H1 (cell line): ENCODE measurements at regions not wholly inside any gene's neighbourhood (a gene's known extent, or its start where the extent isn't known, plus 50 kb on each side); places are given as distances from the start of the nearest gene placed in this dataset.

Experiments
- CTCF ChIA-PET: fragments of 300-600 bp; sonication (Branson Sonifier 250); formaldehyde crosslinking; loops from one replicate; lab custom pipeline; 2021; ENCODE audit not compliant: partially characterized antibody; lab: Charles Lee
- POLR2A ChIA-PET: fragments of 300-600 bp; sonication (Branson Sonifier 250); formaldehyde crosslinking; loops from one replicate; lab custom pipeline; 2021; ENCODE audit warnings: inconsistent platforms; ENCODE audit not compliant: partially characterized antibody; lab: Charles Lee
- DNase-seq, 2 experiments: peaks; one replicate each; pipeline versions ENCODE4 v3.0.0 to v3.0.0-alpha.2; 2010 to 2022; ENCODE audit warnings: low spot score in 2 of 2, low read depth in 1 of 2, mixed read lengths in 1 of 2
- FAIRE-seq: peaks from 2 replicates; lab custom pipeline; 2011; peaks lifted over from hg19 to GRCh38; lab: Jason Lieb, UNC
- H2AFZ ChIP-seq: 2 replicates; pipeline ENCODE4 v1.8.1; 2012; ENCODE audit warnings: low read length, inconsistent platforms
- H2AK5ac ChIP-seq: 2 replicates; pipeline ENCODE4 v1.6.1; 2013; ENCODE audit warnings: low read depth, low read length
- H2BK120ac ChIP-seq: replicated peaks from 2 replicates; pipeline ENCODE3; 2013; ENCODE audit warnings: low read depth, low read length, inconsistent platforms
- H2BK12ac ChIP-seq: 2 replicates; pipeline ENCODE4 v1.6.1; 2013; ENCODE audit warnings: low read depth, low read length
- H2BK15ac ChIP-seq: 2 replicates; pipeline ENCODE4 v1.6.1; 2013; ENCODE audit warnings: low read length
- H2BK20ac ChIP-seq: 2 replicates; pipeline ENCODE4 v1.6.1; 2013; ENCODE audit warnings: low read length
- H2BK5ac ChIP-seq: 2 replicates; pipeline ENCODE4 v1.6.1; 2013; ENCODE audit warnings: low read depth, low read length
- H3K14ac ChIP-seq: 2 replicates; pipeline ENCODE4 v1.6.1; 2013; ENCODE audit warnings: inconsistent platforms; ENCODE audit not compliant: insufficient read length
- H3K18ac ChIP-seq: 2 replicates; pipeline ENCODE4 v1.6.1; 2013; ENCODE audit warnings: low read length; ENCODE audit errors: extremely low read depth
- H3K23ac ChIP-seq: 2 replicates; pipeline ENCODE4 v1.6.1; 2013; ENCODE audit warnings: inconsistent platforms; ENCODE audit not compliant: insufficient read length
- H3K23me2 ChIP-seq: 2 replicates; pipeline ENCODE4 v1.6.1; 2013; ENCODE audit warnings: low read depth, low read length
- H3K27ac ChIP-seq: 2 replicates; pipeline ENCODE4 v1.6.1; 2011; ENCODE audit warnings: low read depth, low read length, inconsistent platforms
- H3K27me3 ChIP-seq, 4 experiments: replicated peaks in 1 of 4; 1 replicate in 1 of 4; 2 replicates in 3 of 4; pipeline versions ENCODE4 v1.6.1 to v1.8.1; 2011 to 2013; ENCODE audit warnings: low read length in 3 of 4, mild to moderate bottlenecking in 3 of 4, inconsistent platforms in 2 of 4, mixed read lengths in 2 of 4, moderate library complexity in 1 of 4; ENCODE audit not compliant: control insufficient read depth in 3 of 4, insufficient read depth in 3 of 4; ENCODE audit errors: extremely low read depth in 1 of 4
- H3K36me3 ChIP-seq, 4 experiments: 2 replicates each; pipeline versions ENCODE4 v1.6.1 to v1.8.1; 2011 to 2013; ENCODE audit warnings: mild to moderate bottlenecking in 4 of 4, low read length in 3 of 4, moderate library complexity in 2 of 4, control low read depth in 1 of 4, inconsistent platforms in 1 of 4; ENCODE audit not compliant: insufficient read depth in 4 of 4, control insufficient read depth in 2 of 4
- H3K4ac ChIP-seq: replicated peaks from 2 replicates; pipeline ENCODE3; 2013; ENCODE audit warnings: low read length, low read depth, mixed read lengths, inconsistent platforms; ENCODE audit not compliant: insufficient read length
- H3K4me1 ChIP-seq, 4 experiments: replicated peaks in 1 of 4; 1 replicate in 1 of 4; 2 replicates in 3 of 4; pipeline versions ENCODE4 v1.6.1 to v1.8.1; 2011 to 2013; ENCODE audit warnings: low read length in 3 of 4, inconsistent platforms in 2 of 4, mixed read lengths in 1 of 4; ENCODE audit not compliant: insufficient read depth in 4 of 4, control insufficient read depth in 3 of 4
- H3K4me2 ChIP-seq, 2 experiments: 2 replicates each; pipeline versions ENCODE4 v1.6.1 to v1.8.1; 2011 to 2013; ENCODE audit warnings: low read depth in 2 of 2, low read length in 2 of 2, control low read depth in 1 of 2, inconsistent platforms in 1 of 2, mild to moderate bottlenecking in 1 of 2; ENCODE audit not compliant: insufficient read depth in 1 of 2
- H3K4me3 ChIP-seq, 4 experiments: fragments of 200-600, 300-600 bp in 1 of 4; sonication (generic), shearing (Covaris generic), sonication (Bioruptor Twin) in 1 of 4; 2 replicates each; pipeline versions ENCODE4 v1.5.1 to v1.8.1; 2011 to 2016; ENCODE audit warnings: low read length in 4 of 4, low read depth in 3 of 4, control low read depth in 2 of 4, inconsistent platforms in 2 of 4, mild to moderate bottlenecking in 2 of 4, mixed read lengths in 1 of 4, moderate library complexity in 1 of 4; ENCODE audit not compliant: insufficient read depth in 2 of 4; ENCODE audit errors: extremely low read depth in 1 of 4
- H3K56ac ChIP-seq: replicated peaks from 2 replicates; pipeline ENCODE3; 2013; ENCODE audit warnings: low read depth, mild to moderate bottlenecking, mixed read lengths, low read length, inconsistent platforms; ENCODE audit not compliant: insufficient read length
- H3K79me1 ChIP-seq: 2 replicates; pipeline ENCODE4 v1.6.1; 2013; ENCODE audit warnings: low read depth, low read length, control low read depth
- H3K79me2 ChIP-seq, 2 experiments: 2 replicates each; pipeline versions ENCODE4 v1.6.1 to v1.8.1; 2012 to 2013; ENCODE audit warnings: low read length in 2 of 2, mild to moderate bottlenecking in 2 of 2, inconsistent platforms in 1 of 2; ENCODE audit not compliant: insufficient read depth in 2 of 2, control insufficient read depth in 1 of 2
- H3K9ac ChIP-seq, 4 experiments: replicated peaks in 1 of 4; 1 replicate in 1 of 4; 2 replicates in 3 of 4; pipeline versions ENCODE4 v1.6.1 to v1.8.1; 2011 to 2013; ENCODE audit warnings: low read depth in 3 of 4, low read length in 3 of 4, control low read depth in 2 of 4, mild to moderate bottlenecking in 2 of 4, moderate library complexity in 2 of 4, inconsistent platforms in 1 of 4; ENCODE audit errors: extremely low read depth in 1 of 4
- H3K9me3 ChIP-seq, 2 experiments: 2 replicates each; pipeline versions ENCODE4 v1.6.1 to v1.8.1; 2012 to 2013; ENCODE audit warnings: mild to moderate bottlenecking in 2 of 2, moderate library complexity in 2 of 2, control low read depth in 1 of 2, inconsistent platforms in 1 of 2, low read depth in 1 of 2, low read length in 1 of 2, mixed read lengths in 1 of 2; ENCODE audit not compliant: insufficient read depth in 2 of 2
- H4K20me1 ChIP-seq, 2 experiments: replicated peaks in 1 of 2; 2 replicates each; pipeline versions ENCODE3 to v1.8.1; 2011 to 2013; ENCODE audit warnings: inconsistent platforms in 2 of 2, low read length in 2 of 2, mild to moderate bottlenecking in 1 of 2; ENCODE audit not compliant: insufficient read depth in 2 of 2, control insufficient read depth in 1 of 2
- H4K5ac ChIP-seq: 2 replicates; pipeline ENCODE4 v1.6.1; 2013; ENCODE audit warnings: low read length, low read depth, mixed read lengths, inconsistent platforms; ENCODE audit not compliant: insufficient read length
- H4K8ac ChIP-seq: 2 replicates; pipeline ENCODE4 v1.8.0; 2013; ENCODE audit warnings: mild to moderate bottlenecking, moderate library complexity, low read length, inconsistent platforms; ENCODE audit not compliant: insufficient read depth; ENCODE audit errors: extremely low read depth
- H4K91ac ChIP-seq: replicated peaks from 2 replicates; pipeline ENCODE3; 2013; ENCODE audit warnings: low read length, mixed read lengths, inconsistent platforms; ENCODE audit not compliant: insufficient read length
- BACH1 ChIP-seq: IDR thresholded peaks from 2 replicates; pipeline ENCODE4 v1.6.1; 2012; ENCODE audit warnings: low read length, improper control_type of control experiment
- WGBS, 2 experiments: shearing (Covaris generic) in 1 of 2; methylation state at CpG; one replicate each; pipeline versions ENCODE4 v1.1.6 to v1.1.7; 2013 to 2015; ENCODE audit warnings: low lambda C conversion rate in 2 of 2, mixed read lengths in 2 of 2, inconsistent platforms in 1 of 2, low coverage in 1 of 2, missing lambda C conversion rate in 1 of 2; ENCODE audit not compliant: insufficient replicate concordance in 2 of 2, insufficient coverage in 1 of 2, insufficient read length in 1 of 2; ENCODE audit errors: extremely low coverage in 1 of 2, missing lambda C conversion rate in 1 of 2; 5-methylcytosine and 5-hydroxymethylcytosine counted together

GRCh38 chr3:70726961-70727360 is 414.5 kb upstream of the MDFIC2 start:
- Histone ChIP-seq H4K5ac (no peak overlapping the region), H3K4me2 (no peak overlapping the region), H2BK20ac (no peak overlapping the region), H2BK5ac (no peak overlapping the region), H2AFZ (no peak overlapping the region), H3K23me2 (no peaks in the 10 kb centered on the region), H3K23ac (no peak overlapping the region), H3K27me3 (no peaks in the 10 kb centered on the region), H2BK120ac (no peak overlapping the region), H3K9me3 (no peaks in the 10 kb centered on the region), H3K79me1 (no peaks in the 10 kb centered on the region), H3K4me1 (peaks cover 0 to 4% (median 0%) of the 10 kb centered on the region in 4 experiments; a peak in 1 of 7 replicates), H2BK12ac (no peak overlapping the region), H4K8ac (no peak overlapping the region), H2AK5ac (no peak overlapping the region), H3K4ac (no peak overlapping the region), H3K18ac (no peak overlapping the region), H3K56ac (no peak overlapping the region), H3K27ac (no peak overlapping the region), H3K9ac (no peak overlapping the region), H3K36me3 (no peaks in the 10 kb centered on the region), H2BK15ac (no peak overlapping the region), H3K14ac (no peak overlapping the region), H3K79me2 (no peaks in the 10 kb centered on the region), H4K91ac (no peak overlapping the region), H4K20me1 (no peaks in the 10 kb centered on the region), H3K4me3 (no peak overlapping the region)
- DNase-seq (no peak), FAIRE-seq (no peak)
- CTCF ChIA-PET: interaction anchor here (1.5 kb wide), 1 partner anchor 26 kb away, joined by 3 read pairs; no protein-coding TSS in a partner anchor
- POLR2A ChIA-PET: no interaction called here
- 88% methylated on average over 2 of the region's 2 CpGs; no CpG with 5 or more reads in 1 of the 2 experiments for WGBS, 2 experiments
- no peak for TF ChIP-seq BACH1
